ENCODE measurements at regions not wholly inside any gene's neighbourhood (a gene's known extent, or its start where the extent isn't known, plus 50 kb on each side); places are given as distances from the start of the nearest gene placed in this dataset.

DNA sequence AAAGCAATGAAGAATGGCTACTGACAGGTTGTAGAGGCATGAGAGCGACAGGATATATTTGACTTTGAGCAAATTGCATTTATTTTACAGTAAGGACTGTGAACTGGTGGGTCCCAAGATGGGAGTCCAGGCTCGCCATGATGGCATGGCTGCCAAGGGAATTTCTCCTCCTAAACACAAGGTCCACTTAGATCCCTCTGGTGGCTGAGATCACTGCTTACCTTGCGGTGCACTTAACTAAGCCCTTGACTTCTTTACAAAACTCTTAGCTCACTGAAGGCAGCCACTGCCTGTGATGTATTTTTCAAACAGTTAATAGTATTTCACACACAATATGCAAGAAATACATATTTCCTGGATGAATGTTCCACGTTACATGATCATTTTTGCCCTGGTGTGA, 50.3 kb upstream of the SORBS2 start:
- Mint-ChIP-seq H3K27me3 (ENCODE audit: unreplicated experiment) (no peaks in the 10 kb centered on the region), H3K4me1 (ENCODE audit: unreplicated experiment) (peaks cover 24% of the 10 kb centered on the region), H3K4me3 (ENCODE audit: unreplicated experiment) (no peak overlapping the region), H3K36me3 (ENCODE audit: unreplicated experiment) (peaks cover 7% of the 10 kb centered on the region), H3K27ac (ENCODE audit: unreplicated experiment) (no peak overlapping the region), H3K9me3 (ENCODE audit: unreplicated experiment) (peaks cover 6% of the 10 kb centered on the region)
- no peak for TF ChIP-seq CTCF (IDR thresholded peaks at IDR 0.05)
- no peak for DNase-seq (ENCODE audit: extremely low spot score, unreplicated experiment)

DNA sequence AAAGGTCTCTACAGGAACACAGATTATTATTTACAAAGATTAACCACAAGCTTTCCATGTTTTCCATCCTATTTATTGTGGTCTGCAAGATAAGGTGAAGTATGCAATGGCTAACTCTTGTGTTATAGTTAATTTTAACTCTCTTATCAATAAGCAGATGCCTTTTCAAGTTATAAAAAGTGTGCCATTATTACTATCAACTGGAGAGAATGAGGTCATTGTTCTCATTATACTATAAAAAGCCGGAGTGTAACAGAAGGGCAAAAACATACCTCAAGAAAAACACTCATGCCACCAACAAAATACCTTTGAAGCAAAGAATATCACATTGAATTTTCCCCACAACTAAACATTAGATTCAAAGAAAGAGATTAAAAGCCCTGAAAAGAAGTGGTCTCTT, 52.0 kb upstream of the SORBS2 start:
- Mint-ChIP-seq H3K4me1 (ENCODE audit: unreplicated experiment) (peaks cover 22% of the 10 kb centered on the region), H3K27me3 (ENCODE audit: unreplicated experiment) (no peaks in the 10 kb centered on the region), H3K4me3 (ENCODE audit: unreplicated experiment) (no peak overlapping the region), H3K9me3 (ENCODE audit: unreplicated experiment) (no peaks in the 10 kb centered on the region), H3K27ac (ENCODE audit: unreplicated experiment) (no peak overlapping the region), H3K36me3 (ENCODE audit: unreplicated experiment) (no peaks in the 10 kb centered on the region)
- TF ChIP-seq CTCF (IDR thresholded peaks at IDR 0.05) = no peak
- DNase-seq (ENCODE audit: extremely low spot score, unreplicated experiment) = no peak

DNA sequence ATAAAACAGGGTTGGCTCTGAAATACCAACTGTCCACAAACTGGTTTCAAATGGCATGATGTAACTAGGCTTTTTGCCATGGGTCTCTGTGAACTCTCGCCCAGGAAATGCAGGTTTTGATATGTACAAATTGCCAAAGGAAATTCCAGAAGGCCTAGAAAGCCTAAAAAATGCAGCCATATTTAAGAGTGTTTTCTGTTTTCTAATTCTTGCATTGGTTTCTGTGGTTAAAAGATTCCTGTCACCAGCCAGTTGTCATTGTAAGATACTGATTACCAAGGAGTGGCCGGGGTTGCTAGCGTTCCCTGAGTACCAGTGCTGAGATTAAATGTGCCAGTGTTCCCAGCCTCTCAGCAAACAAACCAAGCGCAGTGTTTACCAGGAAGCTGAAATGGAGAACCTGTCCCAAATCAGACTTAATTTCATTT, 53.9 kb upstream of the SORBS2 start:
- TF ChIP-seq CTCF (IDR thresholded peaks at IDR 0.05) = no peak
- Mint-ChIP-seq H3K27me3 (ENCODE audit: unreplicated experiment) (no peaks in the 10 kb centered on the region), H3K4me1 (ENCODE audit: unreplicated experiment) (peaks cover 17% of the 10 kb centered on the region), H3K36me3 (ENCODE audit: unreplicated experiment) (no peaks in the 10 kb centered on the region), H3K9me3 (ENCODE audit: unreplicated experiment) (no peaks in the 10 kb centered on the region), H3K4me3 (ENCODE audit: unreplicated experiment) (no peak overlapping the region), H3K27ac (ENCODE audit: unreplicated experiment) (no peak overlapping the region)
- no peak for DNase-seq (ENCODE audit: extremely low spot score, unreplicated experiment)

GRCh38 chr4:185867770-185868169, 55.8 kb upstream of the SORBS2 start:
- H3K4me3 Mint-ChIP-seq (ENCODE audit: unreplicated experiment) = no peak overlapping the region
- H3K36me3 Mint-ChIP-seq (ENCODE audit: unreplicated experiment) = no peaks in the 10 kb centered on the region
- no peak for DNase-seq (ENCODE audit: extremely low spot score, unreplicated experiment)
- no peak overlapping the region for H3K27ac Mint-ChIP-seq (ENCODE audit: unreplicated experiment)
- H3K27me3 Mint-ChIP-seq (ENCODE audit: unreplicated experiment) = no peaks in the 10 kb centered on the region
- TF ChIP-seq CTCF (IDR thresholded peaks at IDR 0.05) = no peak
- H3K9me3 Mint-ChIP-seq (ENCODE audit: unreplicated experiment) = no peaks in the 10 kb centered on the region
- H3K4me1 Mint-ChIP-seq (ENCODE audit: unreplicated experiment) = peaks cover 17% of the 10 kb centered on the region

- H3K9me3 Mint-ChIP-seq (ENCODE audit: unreplicated experiment) = no peaks in the 10 kb centered on the region
- H3K4me3 Mint-ChIP-seq (ENCODE audit: unreplicated experiment) = no peak overlapping the region
- no peaks in the 10 kb centered on the region for H3K27me3 Mint-ChIP-seq (ENCODE audit: unreplicated experiment)
- peaks cover 21% of the 10 kb centered on the region for H3K4me1 Mint-ChIP-seq (ENCODE audit: unreplicated experiment)
- TF ChIP-seq CTCF (IDR thresholded peaks at IDR 0.05) = no peak
- no peaks in the 10 kb centered on the region for H3K36me3 Mint-ChIP-seq (ENCODE audit: unreplicated experiment)
- no peak overlapping the region for H3K27ac Mint-ChIP-seq (ENCODE audit: unreplicated experiment)
- DNase-seq (ENCODE audit: extremely low spot score, unreplicated experiment) = no peak
Measured at GRCh38 chr4:185868983-185869382, 57.0 kb upstream of the SORBS2 start.
